ENCODE measurements at regions not wholly inside any gene's neighbourhood (a gene's known extent, or its start where the extent isn't known, plus 50 kb on each side); places are given as distances from the start of the nearest gene placed in this dataset.

DNA sequence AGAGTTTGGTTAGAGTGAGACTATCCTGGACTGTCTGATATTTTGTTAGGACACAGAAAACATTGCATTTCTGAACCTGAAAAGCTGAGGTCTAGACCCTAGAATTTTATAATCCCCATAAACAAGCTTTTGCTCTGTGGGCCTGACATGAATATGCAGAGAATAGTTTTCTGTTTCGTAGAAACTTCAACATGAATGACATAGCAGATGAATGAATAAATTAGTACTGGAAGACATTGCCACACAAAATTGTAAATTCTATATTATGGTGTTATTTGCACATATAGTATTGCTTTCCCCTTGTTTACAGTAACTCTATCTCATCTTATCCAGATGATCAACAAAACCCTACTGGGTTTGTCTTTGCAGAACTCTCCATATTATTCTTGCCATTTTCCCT lies 54.9 kb upstream of the MAML3 start:
- Histone ChIP-seq H3K9ac (ENCODE audit: low read length) (no peak overlapping the region), H3K36me3 (ENCODE audit: control insufficient read depth, insufficient read depth, low read length, severe bottlenecking) (no peaks in the 10 kb centered on the region), H3K9me3 (ENCODE audit: control insufficient read depth, low read length) (no peaks in the 10 kb centered on the region), H3K27me3 (replicated peaks; ENCODE audit: control insufficient read depth, insufficient read depth, low read length) (no peaks in the 10 kb centered on the region), H3K4me3 (ENCODE audit: low read length) (no peak overlapping the region), H3K4me1 (ENCODE audit: control insufficient read depth, insufficient read depth, low read length) (peaks cover 7% of the 10 kb centered on the region)
- no peak for DNase-seq (ENCODE audit: low read depth)
